Kidney (tissue), 13 donors: ENCODE measurements at regions not wholly inside any gene's neighbourhood (a gene's known extent, or its start where the extent isn't known, plus 50 kb on each side); places are given as distances from the start of the nearest gene placed in this dataset.

ENCODE experiments used
- DNase-seq, 5 donors: peaks; one replicate each; pipeline ENCODE4 v3.0.0-alpha.2; 2013 to 2020
- FAIRE-seq: peaks from 2 replicates; lab custom pipeline; 2012; peaks lifted over from hg19 to GRCh38; lab: Jason Lieb, UNC
- H3K27ac ChIP-seq, 2 donors: one replicate each; pipeline ENCODE4 v1.7.0; 2013; ENCODE audit warnings: low read depth in 2 of 2, low read length in 2 of 2, inconsistent platforms in 1 of 2
- H3K27me3 ChIP-seq: one replicate; pipeline ENCODE4 v1.7.1; 2013; ENCODE audit warnings: low read length, inconsistent platforms; ENCODE audit not compliant: control insufficient read depth, insufficient read depth
- H3K36me3 ChIP-seq, 3 donors: one replicate each; pipeline versions ENCODE4 v1.7.0 to v1.7.1; 2013; ENCODE audit warnings: low read length in 3 of 3, control low read depth in 1 of 3, inconsistent platforms in 1 of 3; ENCODE audit not compliant: insufficient read depth in 3 of 3, control insufficient read depth in 2 of 3
- H3K4me1 ChIP-seq, 3 donors: one replicate each; pipeline versions ENCODE4 v1.7.0 to v1.7.1; 2013; ENCODE audit warnings: low read length in 3 of 3, inconsistent platforms in 1 of 3, low read depth in 1 of 3; ENCODE audit not compliant: control insufficient read depth in 2 of 3, insufficient read depth in 2 of 3
- H3K4me3 ChIP-seq, 3 donors: one replicate each; pipeline versions ENCODE4 v1.7.0 to v1.8.1; 2013; ENCODE audit warnings: low read length in 3 of 3, control low read depth in 1 of 3, inconsistent platforms in 1 of 3
- H3K9ac ChIP-seq, 3 donors: one replicate each; pipeline versions ENCODE4 v1.7.0 to v1.7.1; 2013; ENCODE audit warnings: low read length in 3 of 3, control low read depth in 1 of 3, inconsistent platforms in 1 of 3
- H3K9me3 ChIP-seq, 3 donors: one replicate each; pipeline versions ENCODE4 v1.7.0 to v1.7.1; 2013; ENCODE audit warnings: low read length in 3 of 3, control low read depth in 1 of 3, inconsistent platforms in 1 of 3; ENCODE audit not compliant: control insufficient read depth in 2 of 3, insufficient read depth in 1 of 3
- intact Hi-C: fragments of 100-400 bp; cut with DNase I; formaldehyde crosslinking; loops from one replicate; pipeline ENCODE4 v1.11.1; 2022
- TF ChIP-seq, protein P1 (sequence below): IDR thresholded peaks from 3 replicates; pipeline ENCODE4 v1.5.1; 2012; ENCODE audit warnings: mild to moderate bottlenecking, moderate library complexity, borderline replicate concordance; ENCODE audit not compliant: insufficient read depth; ENCODE audit errors: extremely low read depth
- donor health status: control.
- donor health status: control.
- donor health status: control.
- donor health status: control.
- donor health status: control.
- donor health status: DM: yes; HTN: yes; CAD: no.
- donor health status: Normal renal cell carcinoma (clear cell type).

DNA sequence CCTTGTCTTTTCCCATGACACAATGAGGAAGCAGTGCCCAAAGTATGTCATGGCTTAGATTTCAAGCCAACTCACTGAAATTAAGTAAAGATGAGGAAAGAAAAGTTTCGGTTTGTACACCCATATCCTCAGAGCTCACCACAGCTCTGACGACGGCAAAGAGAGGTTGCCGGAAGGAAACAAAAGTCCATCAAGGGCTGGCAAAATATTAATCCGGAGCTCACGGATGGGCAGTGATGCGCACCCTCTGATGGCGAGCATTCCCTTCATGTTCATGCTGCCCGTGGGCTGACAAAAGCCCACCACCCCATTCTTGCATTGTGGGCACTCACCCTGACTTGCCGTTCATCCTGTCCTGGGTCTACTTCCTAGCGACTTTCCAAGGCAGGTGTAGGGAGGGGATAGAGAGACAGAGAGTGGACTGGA, 103.1 kb downstream of the SOX9 start:
- FAIRE-seq = no peak
- Histone ChIP-seq H3K4me3 (peak overlapping the region in 2 of 3 donors; percentile 9 to 43), H3K4me1 (peaks cover 0 to 13% (median 2%) of the 10 kb centered on the region in 3 donors), H3K9me3 (no peaks in the 10 kb centered on the region), H3K9ac (peak overlapping the region in 1 of 3 donors; percentile 65), H3K27me3 (peaks cover 8% of the 10 kb centered on the region), H3K36me3 (no peaks in the 10 kb centered on the region), H3K27ac (peak overlapping the region; percentile 80 to 84)
- TF ChIP-seq, protein P1, sequence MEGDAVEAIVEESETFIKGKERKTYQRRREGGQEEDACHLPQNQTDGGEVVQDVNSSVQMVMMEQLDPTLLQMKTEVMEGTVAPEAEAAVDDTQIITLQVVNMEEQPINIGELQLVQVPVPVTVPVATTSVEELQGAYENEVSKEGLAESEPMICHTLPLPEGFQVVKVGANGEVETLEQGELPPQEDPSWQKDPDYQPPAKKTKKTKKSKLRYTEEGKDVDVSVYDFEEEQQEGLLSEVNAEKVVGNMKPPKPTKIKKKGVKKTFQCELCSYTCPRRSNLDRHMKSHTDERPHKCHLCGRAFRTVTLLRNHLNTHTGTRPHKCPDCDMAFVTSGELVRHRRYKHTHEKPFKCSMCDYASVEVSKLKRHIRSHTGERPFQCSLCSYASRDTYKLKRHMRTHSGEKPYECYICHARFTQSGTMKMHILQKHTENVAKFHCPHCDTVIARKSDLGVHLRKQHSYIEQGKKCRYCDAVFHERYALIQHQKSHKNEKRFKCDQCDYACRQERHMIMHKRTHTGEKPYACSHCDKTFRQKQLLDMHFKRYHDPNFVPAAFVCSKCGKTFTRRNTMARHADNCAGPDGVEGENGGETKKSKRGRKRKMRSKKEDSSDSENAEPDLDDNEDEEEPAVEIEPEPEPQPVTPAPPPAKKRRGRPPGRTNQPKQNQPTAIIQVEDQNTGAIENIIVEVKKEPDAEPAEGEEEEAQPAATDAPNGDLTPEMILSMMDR = no peak
- DNase-seq = peak; percentile 55 to 83 (median 66)
- intact Hi-C loops = no loop called here

DNA sequence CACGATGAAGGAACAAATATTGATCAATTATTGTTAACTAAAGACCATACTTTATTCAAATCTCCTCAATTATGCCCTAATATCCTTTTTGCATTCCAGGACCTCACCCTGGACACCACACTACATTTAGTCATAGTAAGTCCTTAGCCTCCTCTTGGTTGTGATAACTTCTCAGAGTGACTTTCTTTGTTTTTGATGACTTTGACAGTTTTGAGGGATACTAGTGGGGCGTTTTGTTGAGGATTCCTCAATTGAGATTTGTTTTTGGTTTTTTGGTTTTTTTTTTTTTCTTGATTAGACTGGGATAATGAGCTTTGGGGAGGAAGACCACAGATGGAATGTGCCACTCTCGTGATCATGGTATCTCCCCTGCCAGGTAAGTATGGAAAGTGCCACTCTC, 105.5 kb downstream of the SOX9 start:
- TF ChIP-seq, protein P1 = no peak
- no peak overlapping the region for H3K4me3 ChIP-seq
- H3K4me1 ChIP-seq = peaks cover 0 to 13% (median 2%) of the 10 kb centered on the region in 3 donors
- no peaks in the 10 kb centered on the region for H3K9me3 ChIP-seq
- no peaks in the 10 kb centered on the region for H3K27me3 ChIP-seq
- no peaks in the 10 kb centered on the region for H3K36me3 ChIP-seq
- H3K27ac ChIP-seq = no peak overlapping the region
- no peak overlapping the region for H3K9ac ChIP-seq
- no peak for DNase-seq
- intact Hi-C loops = no loop called here
- no peak for FAIRE-seq

- Histone ChIP-seq H3K9me3 (no peaks in the 10 kb centered on the region), H3K36me3 (no peaks in the 10 kb centered on the region), H3K27ac (no peak overlapping the region), H3K4me3 (no peak overlapping the region), H3K9ac (no peak overlapping the region), H3K27me3 (no peaks in the 10 kb centered on the region), H3K4me1 (peaks cover 0 to 6% (median 5%) of the 10 kb centered on the region in 3 donors)
- TF ChIP-seq, protein P1 = no peak
- DNase-seq = peak in 4 of 5 donors; percentile 66 to 83 (median 76)
- intact Hi-C loops = no loop called here
- FAIRE-seq = no peak
Measured at GRCh38 chr17:72233986-72234385, 113.2 kb downstream of the SOX9 start.

- no peaks in the 10 kb centered on the region for H3K9me3 ChIP-seq
- FAIRE-seq = no peak
- no peak overlapping the region for H3K9ac ChIP-seq
- no peaks in the 10 kb centered on the region for H3K27me3 ChIP-seq
- H3K4me3 ChIP-seq = no peak overlapping the region
- TF ChIP-seq, protein P1 = no peak
- H3K27ac ChIP-seq = no peak overlapping the region
- H3K4me1 ChIP-seq = peaks cover 0 to 6% (median 5%) of the 10 kb centered on the region in 3 donors
- intact Hi-C loops = no loop called here
- H3K36me3 ChIP-seq = no peaks in the 10 kb centered on the region
- peak in 2 of 5 donors; percentile 46 to 61 for DNase-seq
Measured at GRCh38 chr17:72234985-72235384, 114.2 kb downstream of the SOX9 start.
